Type B pancreatic cell (in vitro differentiated cells): ENCODE measurements at regions not wholly inside any gene's neighbourhood (a gene's known extent, or its start where the extent isn't known, plus 50 kb on each side); places are given as distances from the start of the nearest gene placed in this dataset.

Experiments
- DNase-seq: peaks from one replicate; pipeline ENCODE4 v3.0.0; 2021; ENCODE audit warnings: mixed read lengths; ENCODE audit not compliant: unreplicated experiment; ENCODE audit errors: extremely low spot score
- H3K27ac Mint-ChIP-seq: 2 replicates; pipeline ENCODE4 v1.8.0; 2021; ENCODE audit warnings: mild to moderate bottlenecking, mixed read lengths
- H3K27me3 Mint-ChIP-seq: 2 replicates; pipeline ENCODE4 v1.8.0; 2021; ENCODE audit warnings: mixed read lengths
- H3K36me3 Mint-ChIP-seq: 2 replicates; pipeline ENCODE4 v1.8.0; 2021; ENCODE audit warnings: mixed read lengths
- H3K4me1 Mint-ChIP-seq: one replicate; pipeline ENCODE4 v1.8.0; 2021; ENCODE audit warnings: mixed read lengths; ENCODE audit not compliant: unreplicated experiment
- H3K4me3 Mint-ChIP-seq: 2 replicates; pipeline ENCODE4 v1.8.0; 2021; ENCODE audit warnings: mild to moderate bottlenecking, mixed read lengths
- H3K9me3 Mint-ChIP-seq: 2 replicates; pipeline ENCODE4 v1.8.0; 2021; ENCODE audit warnings: mixed read lengths
- CTCF ChIP-seq: fragments of 200-600 bp; sonication (generic); conservative IDR thresholded peaks from 2 replicates; pipeline ENCODE4 v1.5.0; 2021; ENCODE audit warnings: antibody characterized with exemption, mild to moderate bottlenecking

GRCh38 chr6:126227833-126228702, 111.8 kb upstream of the CENPW start:
- H3K36me3 Mint-ChIP-seq: no peaks in the 10 kb centered on the region
- DNase-seq: no peak
- no peak for TF ChIP-seq CTCF
- H3K9me3 Mint-ChIP-seq: no peaks in the 10 kb centered on the region
- no peak overlapping the region for H3K4me3 Mint-ChIP-seq
- H3K4me1 Mint-ChIP-seq: peaks cover 17% of the 10 kb centered on the region
- H3K27ac Mint-ChIP-seq: no peak overlapping the region
- H3K27me3 Mint-ChIP-seq: no peaks in the 10 kb centered on the region

- TF ChIP-seq CTCF: no peak
- Mint-ChIP-seq H3K36me3 (no peaks in the 10 kb centered on the region), H3K27ac (no peak overlapping the region), H3K4me1 (peaks cover 13% of the 10 kb centered on the region), H3K27me3 (no peaks in the 10 kb centered on the region), H3K4me3 (no peak overlapping the region), H3K9me3 (no peaks in the 10 kb centered on the region)
- no peak for DNase-seq
Measured at GRCh38 chr6:126232671-126233070, 107.2 kb upstream of the CENPW start.

- Mint-ChIP-seq H3K4me3 (no peak overlapping the region), H3K27me3 (no peaks in the 10 kb centered on the region), H3K9me3 (no peaks in the 10 kb centered on the region), H3K27ac (no peak overlapping the region), H3K4me1 (peaks cover 8% of the 10 kb centered on the region), H3K36me3 (no peaks in the 10 kb centered on the region)
- TF ChIP-seq CTCF: no peak
- DNase-seq: no peak
Measured at GRCh38 chr6:126233192-126233591, 106.7 kb upstream of the CENPW start.

- no peaks in the 10 kb centered on the region for H3K4me1 Mint-ChIP-seq
- H3K4me3 Mint-ChIP-seq: no peak overlapping the region
- H3K27ac Mint-ChIP-seq: no peak overlapping the region
- no peaks in the 10 kb centered on the region for H3K36me3 Mint-ChIP-seq
- DNase-seq: no peak
- H3K27me3 Mint-ChIP-seq: no peaks in the 10 kb centered on the region
- TF ChIP-seq CTCF: no peak
- H3K9me3 Mint-ChIP-seq: peaks cover 5% of the 10 kb centered on the region
Measured at GRCh38 chr6:126235363-126235762, 104.6 kb upstream of the CENPW start.

- no peak for TF ChIP-seq CTCF
- no peak for DNase-seq
- no peak overlapping the region for H3K4me3 Mint-ChIP-seq
- H3K9me3 Mint-ChIP-seq: no peaks in the 10 kb centered on the region
- no peaks in the 10 kb centered on the region for H3K4me1 Mint-ChIP-seq
- H3K36me3 Mint-ChIP-seq: no peaks in the 10 kb centered on the region
- H3K27me3 Mint-ChIP-seq: no peaks in the 10 kb centered on the region
- H3K27ac Mint-ChIP-seq: no peak overlapping the region
Measured at GRCh38 chr6:126245077-126245476, 94.8 kb upstream of the CENPW start.
